ENCODE measurements at regions not wholly inside any gene's neighbourhood (a gene's known extent, or its start where the extent isn't known, plus 50 kb on each side); places are given as distances from the start of the nearest gene placed in this dataset.

GRCh38 chr3:159620873-159621272, 367.8 kb upstream of the IL12A start:
- no peak for TF ChIP-seq CTCF (IDR thresholded peaks at IDR 0.05; ENCODE audit: insufficient read depth, low read length, poor library complexity, severe bottlenecking)
- DNase-seq (ENCODE audit: low read depth): peak; percentile 54
- no peaks in the 10 kb centered on the region for H3K27me3 ChIP-seq (ENCODE audit: control insufficient read depth, insufficient read depth, low read length)

GRCh38 chr3:159624616-159625015, 364.0 kb upstream of the IL12A start:
- H3K27me3 ChIP-seq (ENCODE audit: control insufficient read depth, insufficient read depth, low read length): no peaks in the 10 kb centered on the region
- no peak for DNase-seq (ENCODE audit: low read depth)
- H3K36me3 ChIP-seq (ENCODE audit: control insufficient read depth, insufficient read depth, low read length): no peaks in the 10 kb centered on the region
- TF ChIP-seq CTCF (IDR thresholded peaks at IDR 0.05; ENCODE audit: insufficient read depth, low read length, poor library complexity, severe bottlenecking): no peak
- no peak overlapping the region for H3K4me3 ChIP-seq (ENCODE audit: low read depth, low read length)

More at GRCh38 chr3:159620873-159621272, 367.8 kb upstream of the IL12A start:
- H3K36me3 ChIP-seq (ENCODE audit: control insufficient read depth, insufficient read depth, low read length): no peaks in the 10 kb centered on the region
- no peak overlapping the region for H3K4me3 ChIP-seq (ENCODE audit: low read depth, low read length)

GRCh38 chr3:159625594-159625993, 363.0 kb upstream of the IL12A start:
- no peak for DNase-seq (ENCODE audit: low read depth)
- Histone ChIP-seq H3K27me3 (ENCODE audit: control insufficient read depth, insufficient read depth, low read length) (no peaks in the 10 kb centered on the region), H3K36me3 (ENCODE audit: control insufficient read depth, insufficient read depth, low read length) (no peaks in the 10 kb centered on the region), H3K4me3 (ENCODE audit: low read depth, low read length) (no peak overlapping the region)
- TF ChIP-seq CTCF (IDR thresholded peaks at IDR 0.05; ENCODE audit: insufficient read depth, low read length, poor library complexity, severe bottlenecking): no peak

DNA sequence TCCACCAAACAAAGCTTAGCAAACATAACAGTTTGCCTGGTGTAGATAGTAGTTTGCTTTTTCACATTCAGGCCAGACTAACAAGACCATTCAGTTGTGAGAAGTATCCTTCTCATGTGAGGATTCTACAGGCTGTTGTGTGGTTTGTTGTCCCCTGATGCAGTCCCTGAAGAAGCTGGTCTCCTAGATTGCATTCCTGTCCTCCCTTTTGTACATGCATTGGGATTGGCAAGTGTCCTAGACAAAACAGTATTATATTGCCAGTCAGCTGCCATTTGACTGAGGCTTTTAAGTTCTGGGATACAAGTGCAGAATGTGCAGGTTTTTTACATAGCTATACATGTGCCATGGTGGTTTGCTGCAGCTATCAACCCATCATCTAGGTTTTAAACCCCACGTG, 362.0 kb upstream of the IL12A start:
- H3K27me3 ChIP-seq (ENCODE audit: control insufficient read depth, insufficient read depth, low read length): no peaks in the 10 kb centered on the region
- no peak for DNase-seq (ENCODE audit: low read depth)
- no peaks in the 10 kb centered on the region for H3K36me3 ChIP-seq (ENCODE audit: control insufficient read depth, insufficient read depth, low read length)
- no peak overlapping the region for H3K4me3 ChIP-seq (ENCODE audit: low read depth, low read length)
- TF ChIP-seq CTCF (IDR thresholded peaks at IDR 0.05; ENCODE audit: insufficient read depth, low read length, poor library complexity, severe bottlenecking): no peak

- Histone ChIP-seq H3K36me3 (ENCODE audit: control insufficient read depth, insufficient read depth, low read length) (no peaks in the 10 kb centered on the region), H3K27me3 (ENCODE audit: control insufficient read depth, insufficient read depth, low read length) (no peaks in the 10 kb centered on the region), H3K4me3 (ENCODE audit: low read depth, low read length) (no peak overlapping the region)
- no peak for TF ChIP-seq CTCF (IDR thresholded peaks at IDR 0.05; ENCODE audit: insufficient read depth, low read length, poor library complexity, severe bottlenecking)
- no peak for DNase-seq (ENCODE audit: low read depth)
Observed at GRCh38 chr3:159627229-159627628, 361.4 kb upstream of the IL12A start.

GRCh38 chr3:159627634-159628033, 361.0 kb upstream of the IL12A start:
- TF ChIP-seq CTCF (IDR thresholded peaks at IDR 0.05; ENCODE audit: insufficient read depth, low read length, poor library complexity, severe bottlenecking): no peak
- Histone ChIP-seq H3K27me3 (ENCODE audit: control insufficient read depth, insufficient read depth, low read length) (no peaks in the 10 kb centered on the region), H3K36me3 (ENCODE audit: control insufficient read depth, insufficient read depth, low read length) (no peaks in the 10 kb centered on the region), H3K4me3 (ENCODE audit: low read depth, low read length) (no peak overlapping the region)
- DNase-seq (ENCODE audit: low read depth): no peak
